Neural progenitor cell (in vitro differentiated cells): ENCODE measurements at regions not wholly inside any gene's neighbourhood (a gene's known extent, or its start where the extent isn't known, plus 50 kb on each side); places are given as distances from the start of the nearest gene placed in this dataset.

ENCODE experiments used
- CTCF ChIP-seq: fragments of 200-600 bp; sonication (generic); IDR thresholded peaks from 2 replicates; pipeline ENCODE4 v1.5.1; 2017; ENCODE audit warnings: antibody characterized with exemption, mild to moderate bottlenecking
- EZH2 ChIP-seq: fragments of 200-600 bp; sonication (generic); IDR thresholded peaks from 2 replicates; pipeline ENCODE4 v1.6.1; 2017; ENCODE audit warnings: antibody characterized with exemption, mild to moderate bottlenecking, moderate library complexity
- EZH2phosphoT487 ChIP-seq: fragments of 200-600 bp; sonication (generic); IDR thresholded peaks from 2 replicates; pipeline ENCODE4 v1.6.1; 2017; ENCODE audit warnings: antibody characterized with exemption

GRCh38 chr17:72222661-72223380 lies 102.0 kb downstream of the SOX9 start:
- TF ChIP-seq CTCF (no peak), EZH2 (no peak), EZH2phosphoT487 (no peak)
